ENCODE measurements at regions not wholly inside any gene's neighbourhood (a gene's known extent, or its start where the extent isn't known, plus 50 kb on each side); places are given as distances from the start of the nearest gene placed in this dataset.
A peak's percentile ranks its signal among the peaks of the same experiment; 100 is the strongest.

- Histone ChIP-seq H3F3A (ENCODE audit: low read depth) (no peaks in the 10 kb centered on the region), H3K9me2 (replicated peaks; ENCODE audit: low read depth, low read length) (no peaks in the 10 kb centered on the region), H2AFZ (ENCODE audit: low read length) (no peak overlapping the region), H3K9ac (ENCODE audit: low read depth, low read length, poor library complexity, severe bottlenecking) (no peak overlapping the region), H3K27me3 (ENCODE audit: insufficient read depth, low read length, poor library complexity, severe bottlenecking) (no peaks in the 10 kb centered on the region), H3K4me2 (ENCODE audit: low read depth, low read length, poor library complexity, severe bottlenecking) (no peak overlapping the region), H3K4me3 (ENCODE audit: low read length, poor library complexity, severe bottlenecking) (no peak overlapping the region), H3K4me1 (ENCODE audit: insufficient read depth, low read length, poor library complexity, severe bottlenecking) (peaks cover 5% of the 10 kb centered on the region), H3K9me3 (ENCODE audit: insufficient read depth, low read depth, low read length) (no peaks in the 10 kb centered on the region; the same call in 1 of the 2 replicates), H3K36me3 (ENCODE audit: insufficient read depth, low read length) (no peaks in the 10 kb centered on the region), H4K20me1 (ENCODE audit: insufficient read depth, low read length, poor library complexity, severe bottlenecking) (no peaks in the 10 kb centered on the region), H3K79me2 (ENCODE audit: insufficient read depth, low read length) (no peaks in the 10 kb centered on the region)
- TF ChIP-seq, protein P1, sequence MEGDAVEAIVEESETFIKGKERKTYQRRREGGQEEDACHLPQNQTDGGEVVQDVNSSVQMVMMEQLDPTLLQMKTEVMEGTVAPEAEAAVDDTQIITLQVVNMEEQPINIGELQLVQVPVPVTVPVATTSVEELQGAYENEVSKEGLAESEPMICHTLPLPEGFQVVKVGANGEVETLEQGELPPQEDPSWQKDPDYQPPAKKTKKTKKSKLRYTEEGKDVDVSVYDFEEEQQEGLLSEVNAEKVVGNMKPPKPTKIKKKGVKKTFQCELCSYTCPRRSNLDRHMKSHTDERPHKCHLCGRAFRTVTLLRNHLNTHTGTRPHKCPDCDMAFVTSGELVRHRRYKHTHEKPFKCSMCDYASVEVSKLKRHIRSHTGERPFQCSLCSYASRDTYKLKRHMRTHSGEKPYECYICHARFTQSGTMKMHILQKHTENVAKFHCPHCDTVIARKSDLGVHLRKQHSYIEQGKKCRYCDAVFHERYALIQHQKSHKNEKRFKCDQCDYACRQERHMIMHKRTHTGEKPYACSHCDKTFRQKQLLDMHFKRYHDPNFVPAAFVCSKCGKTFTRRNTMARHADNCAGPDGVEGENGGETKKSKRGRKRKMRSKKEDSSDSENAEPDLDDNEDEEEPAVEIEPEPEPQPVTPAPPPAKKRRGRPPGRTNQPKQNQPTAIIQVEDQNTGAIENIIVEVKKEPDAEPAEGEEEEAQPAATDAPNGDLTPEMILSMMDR (conservative IDR thresholded peaks at IDR 0.05; ENCODE audit: low read length) = no peak
- no peak for TF ChIP-seq EZH2phosphoT487 (IDR thresholded peaks at IDR 0.05; ENCODE audit: borderline replicate concordance)
Measured at GRCh38 chr4:10758906-10759305, 74.3 kb upstream of the CLNK start.

- Histone ChIP-seq H3K9ac (ENCODE audit: low read depth, low read length, poor library complexity, severe bottlenecking) (no peak overlapping the region), H4K20me1 (ENCODE audit: insufficient read depth, low read length, poor library complexity, severe bottlenecking) (no peaks in the 10 kb centered on the region), H3F3A (ENCODE audit: low read depth) (no peaks in the 10 kb centered on the region), H3K4me1 (ENCODE audit: insufficient read depth, low read length, poor library complexity, severe bottlenecking) (peaks cover 14% of the 10 kb centered on the region), H2AFZ (ENCODE audit: low read length) (peak overlapping the region; percentile 62; the same call in 1 of the 2 replicates), H3K4me2 (ENCODE audit: low read depth, low read length, poor library complexity, severe bottlenecking) (no peak overlapping the region), H3K36me3 (ENCODE audit: insufficient read depth, low read length) (no peaks in the 10 kb centered on the region), H3K27me3 (ENCODE audit: insufficient read depth, low read length, poor library complexity, severe bottlenecking) (no peaks in the 10 kb centered on the region), H3K9me3 (ENCODE audit: insufficient read depth, low read depth, low read length) (no peaks in the 10 kb centered on the region), H3K9me2 (replicated peaks; ENCODE audit: low read depth, low read length) (no peaks in the 10 kb centered on the region), H3K4me3 (ENCODE audit: low read length, poor library complexity, severe bottlenecking) (no peak overlapping the region), H3K79me2 (ENCODE audit: insufficient read depth, low read length) (no peaks in the 10 kb centered on the region)
- TF ChIP-seq, protein P1 (conservative IDR thresholded peaks at IDR 0.05; ENCODE audit: low read length) = no peak
- TF ChIP-seq EZH2phosphoT487 (IDR thresholded peaks at IDR 0.05; ENCODE audit: borderline replicate concordance) = no peak
Measured at GRCh38 chr4:10753856-10754402, 69.4 kb upstream of the CLNK start.

GRCh38 chr4:10753336-10753735 is 68.8 kb upstream of the CLNK start:
- Histone ChIP-seq H3F3A (ENCODE audit: low read depth) (no peaks in the 10 kb centered on the region), H3K36me3 (ENCODE audit: insufficient read depth, low read length) (no peaks in the 10 kb centered on the region), H3K27me3 (ENCODE audit: insufficient read depth, low read length, poor library complexity, severe bottlenecking) (no peaks in the 10 kb centered on the region), H3K9me3 (ENCODE audit: insufficient read depth, low read depth, low read length) (no peaks in the 10 kb centered on the region), H3K4me2 (ENCODE audit: low read depth, low read length, poor library complexity, severe bottlenecking) (no peak overlapping the region), H3K4me1 (ENCODE audit: insufficient read depth, low read length, poor library complexity, severe bottlenecking) (peaks cover 14% of the 10 kb centered on the region), H3K4me3 (ENCODE audit: low read length, poor library complexity, severe bottlenecking) (no peak overlapping the region), H4K20me1 (ENCODE audit: insufficient read depth, low read length, poor library complexity, severe bottlenecking) (no peaks in the 10 kb centered on the region), H3K9ac (ENCODE audit: low read depth, low read length, poor library complexity, severe bottlenecking) (no peak overlapping the region), H3K79me2 (ENCODE audit: insufficient read depth, low read length) (no peaks in the 10 kb centered on the region), H3K9me2 (replicated peaks; ENCODE audit: low read depth, low read length) (no peaks in the 10 kb centered on the region), H2AFZ (ENCODE audit: low read length) (peak overlapping the region; percentile 29; the same call in 1 of the 2 replicates)
- no peak for TF ChIP-seq EZH2phosphoT487 (IDR thresholded peaks at IDR 0.05; ENCODE audit: borderline replicate concordance)
- TF ChIP-seq, protein P1 (conservative IDR thresholded peaks at IDR 0.05; ENCODE audit: low read length) = no peak

Data from Loucy (cell line).